GM12878 (cell line): ENCODE measurements at regions not wholly inside any gene's neighbourhood (a gene's known extent, or its start where the extent isn't known, plus 50 kb on each side); places are given as distances from the start of the nearest gene placed in this dataset.

ENCODE experiments used
- CEBPB ChIP-seq, 2 experiments: fragments of 150-350 bp in 1 of 2; IDR thresholded peaks; 2 replicates each; pipeline ENCODE4 v1.6.1; 2012 to 2014; ENCODE audit warnings: low read depth in 2 of 2, low read length in 2 of 2, borderline replicate concordance in 1 of 2, inconsistent platforms in 1 of 2
- EP300 ChIP-seq, 2 experiments: fragments of 150-350 bp in 1 of 2; IDR thresholded peaks; 2 replicates each; pipeline ENCODE4 v1.6.1; 2011 to 2012; ENCODE audit warnings: low read depth in 2 of 2, low read length in 2 of 2, borderline replicate concordance in 1 of 2, improper control_type of control experiment in 1 of 2, inconsistent platforms in 1 of 2; ENCODE audit not compliant: control insufficient read depth in 1 of 2
- JUND ChIP-seq: IDR thresholded peaks from 2 replicates; pipeline ENCODE4 v1.6.1; 2012; ENCODE audit warnings: low read depth, mild to moderate bottlenecking, low read length, improper control_type of control experiment, moderate library complexity
- TAF1 ChIP-seq: IDR thresholded peaks from 2 replicates; pipeline ENCODE4 v1.6.1; 2011; ENCODE audit warnings: mild to moderate bottlenecking, low read depth, low read length, borderline replicate concordance
- TF ChIP-seq, protein P1 (sequence below): IDR thresholded peaks from 2 replicates; pipeline ENCODE4 v1.6.1; 2011; ENCODE audit warnings: low read depth, low read length, improper control_type of control experiment, borderline replicate concordance
- TF ChIP-seq, protein P2 (sequence below): fragments of 450-650 bp; IDR thresholded peaks from 2 replicates; pipeline ENCODE4 v1.6.1; 2018; ENCODE audit warnings: mild to moderate bottlenecking, low read depth, moderate library complexity; ENCODE audit not compliant: partially characterized antibody
- TF ChIP-seq, protein P3 (sequence below), 3 experiments: IDR thresholded peaks in 2 of 3; conservative IDR thresholded peaks in 1 of 3; 2 replicates each; pipeline ENCODE4 v1.5.1; 2011; ENCODE audit warnings: low read depth in 3 of 3, low read length in 3 of 3, mild to moderate bottlenecking in 3 of 3, control low read depth in 2 of 3, moderate library complexity in 2 of 3, inconsistent platforms in 1 of 3, mixed read lengths in 1 of 3; ENCODE audit not compliant: control insufficient read depth in 2 of 3, insufficient read depth in 1 of 3; ENCODE audit errors: extremely low read depth in 1 of 3

DNA sequence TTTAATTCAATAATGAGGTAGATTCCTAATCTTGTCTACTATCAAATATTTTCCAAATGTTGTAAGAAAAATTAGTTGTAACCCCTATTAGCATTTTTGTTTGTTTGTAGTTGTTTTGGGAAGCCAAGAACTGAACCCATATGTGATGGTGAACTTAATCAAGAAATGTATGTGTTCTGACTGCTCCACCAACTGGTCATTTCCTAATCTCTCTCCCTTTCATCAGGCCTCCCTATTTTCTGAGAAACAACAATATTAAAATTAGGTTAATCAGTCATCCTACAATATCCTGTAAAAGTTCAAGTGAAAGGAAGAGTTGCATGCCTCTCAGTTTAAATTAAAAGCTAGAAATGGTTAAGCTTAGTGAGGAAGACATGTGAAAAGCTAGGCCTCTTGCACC is 504.0 kb downstream of the EPHA4 start:
- TF ChIP-seq JUND (no peak), EP300 (IDR thresholded peaks at IDR 0.05; ENCODE audit: borderline replicate concordance in 1 of 2, control insufficient read depth in 1 of 2, low read depth in 2 of 2, low read length in 2 of 2) (no peak), TAF1 (no peak), CEBPB (IDR thresholded peaks at IDR 0.05; ENCODE audit: borderline replicate concordance in 1 of 2, low read depth in 2 of 2, low read length in 2 of 2) (no peak)
- TF ChIP-seq, protein P1, sequence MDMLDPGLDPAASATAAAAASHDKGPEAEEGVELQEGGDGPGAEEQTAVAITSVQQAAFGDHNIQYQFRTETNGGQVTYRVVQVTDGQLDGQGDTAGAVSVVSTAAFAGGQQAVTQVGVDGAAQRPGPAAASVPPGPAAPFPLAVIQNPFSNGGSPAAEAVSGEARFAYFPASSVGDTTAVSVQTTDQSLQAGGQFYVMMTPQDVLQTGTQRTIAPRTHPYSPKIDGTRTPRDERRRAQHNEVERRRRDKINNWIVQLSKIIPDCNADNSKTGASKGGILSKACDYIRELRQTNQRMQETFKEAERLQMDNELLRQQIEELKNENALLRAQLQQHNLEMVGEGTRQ: no peak
- TF ChIP-seq, protein P2, sequence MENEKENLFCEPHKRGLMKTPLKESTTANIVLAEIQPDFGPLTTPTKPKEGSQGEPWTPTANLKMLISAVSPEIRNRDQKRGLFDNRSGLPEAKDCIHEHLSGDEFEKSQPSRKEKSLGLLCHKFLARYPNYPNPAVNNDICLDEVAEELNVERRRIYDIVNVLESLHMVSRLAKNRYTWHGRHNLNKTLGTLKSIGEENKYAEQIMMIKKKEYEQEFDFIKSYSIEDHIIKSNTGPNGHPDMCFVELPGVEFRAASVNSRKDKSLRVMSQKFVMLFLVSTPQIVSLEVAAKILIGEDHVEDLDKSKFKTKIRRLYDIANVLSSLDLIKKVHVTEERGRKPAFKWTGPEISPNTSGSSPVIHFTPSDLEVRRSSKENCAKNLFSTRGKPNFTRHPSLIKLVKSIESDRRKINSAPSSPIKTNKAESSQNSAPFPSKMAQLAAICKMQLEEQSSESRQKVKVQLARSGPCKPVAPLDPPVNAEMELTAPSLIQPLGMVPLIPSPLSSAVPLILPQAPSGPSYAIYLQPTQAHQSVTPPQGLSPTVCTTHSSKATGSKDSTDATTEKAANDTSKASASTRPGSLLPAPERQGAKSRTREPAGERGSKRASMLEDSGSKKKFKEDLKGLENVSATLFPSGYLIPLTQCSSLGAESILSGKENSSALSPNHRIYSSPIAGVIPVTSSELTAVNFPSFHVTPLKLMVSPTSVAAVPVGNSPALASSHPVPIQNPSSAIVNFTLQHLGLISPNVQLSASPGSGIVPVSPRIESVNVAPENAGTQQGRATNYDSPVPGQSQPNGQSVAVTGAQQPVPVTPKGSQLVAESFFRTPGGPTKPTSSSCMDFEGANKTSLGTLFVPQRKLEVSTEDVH: no peak
- TF ChIP-seq, protein P3, sequence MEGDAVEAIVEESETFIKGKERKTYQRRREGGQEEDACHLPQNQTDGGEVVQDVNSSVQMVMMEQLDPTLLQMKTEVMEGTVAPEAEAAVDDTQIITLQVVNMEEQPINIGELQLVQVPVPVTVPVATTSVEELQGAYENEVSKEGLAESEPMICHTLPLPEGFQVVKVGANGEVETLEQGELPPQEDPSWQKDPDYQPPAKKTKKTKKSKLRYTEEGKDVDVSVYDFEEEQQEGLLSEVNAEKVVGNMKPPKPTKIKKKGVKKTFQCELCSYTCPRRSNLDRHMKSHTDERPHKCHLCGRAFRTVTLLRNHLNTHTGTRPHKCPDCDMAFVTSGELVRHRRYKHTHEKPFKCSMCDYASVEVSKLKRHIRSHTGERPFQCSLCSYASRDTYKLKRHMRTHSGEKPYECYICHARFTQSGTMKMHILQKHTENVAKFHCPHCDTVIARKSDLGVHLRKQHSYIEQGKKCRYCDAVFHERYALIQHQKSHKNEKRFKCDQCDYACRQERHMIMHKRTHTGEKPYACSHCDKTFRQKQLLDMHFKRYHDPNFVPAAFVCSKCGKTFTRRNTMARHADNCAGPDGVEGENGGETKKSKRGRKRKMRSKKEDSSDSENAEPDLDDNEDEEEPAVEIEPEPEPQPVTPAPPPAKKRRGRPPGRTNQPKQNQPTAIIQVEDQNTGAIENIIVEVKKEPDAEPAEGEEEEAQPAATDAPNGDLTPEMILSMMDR (IDR thresholded peaks at IDR 0.05 in 2 of 3, conservative IDR thresholded peaks at IDR 0.05 in 1 of 3; ENCODE audit: control insufficient read depth in 2 of 3, extremely low read depth in 1 of 3, insufficient read depth in 1 of 3, low read depth in 3 of 3, low read length in 3 of 3): no peak; a peak in 1 of 6 replicates
